IMR-90 (cell line): ENCODE measurements at regions not wholly inside any gene's neighbourhood (a gene's known extent, or its start where the extent isn't known, plus 50 kb on each side); places are given as distances from the start of the nearest gene placed in this dataset.

ENCODE experiments used
- ATAC-seq: fragments of 200-7000 bp; cut with Tn5 transposase; 2 replicates; pipeline ENCODE4 v1.9.1; 2020; ENCODE audit warnings: low read depth, mild to moderate bottlenecking, moderate library complexity
- BruUV-seq: library from RNA; stranded (reverse); fragments of 400-500 nt; replicated peaks from 2 replicates; lab custom pipeline; 2021; lab: Mats Ljungman, UMichigan
- CTCF ChIA-PET: fragments of 300-600 bp; formaldehyde crosslinking; extraction: SDS; loops from one replicate; lab custom pipeline; 2021; ENCODE audit warnings: antibody characterized with exemption; lab: Yijun Ruan, JAX
- POLR2A ChIA-PET: fragments of 300-600 bp; sonication (Branson Sonifier 250); formaldehyde crosslinking; loops from one replicate; lab custom pipeline; 2022; ENCODE audit warnings: antibody characterized with exemption; ENCODE audit not compliant: unreplicated experiment; lab: Charles Lee
- DNase-seq: peaks from one replicate; pipeline ENCODE4 v3.0.0; 2013
- H2AFZ ChIP-seq: replicated peaks from 2 replicates; pipeline ENCODE3; 2013; ENCODE audit warnings: low read length, mild to moderate bottlenecking; ENCODE audit not compliant: poor library complexity
- H2AK5ac ChIP-seq: 2 replicates; pipeline ENCODE4 v1.6.1; 2013; ENCODE audit warnings: low read depth, low read length, inconsistent platforms
- H2AK9ac ChIP-seq: replicated peaks from 2 replicates; pipeline ENCODE3; 2013; ENCODE audit warnings: mild to moderate bottlenecking, low read depth, low read length, moderate library complexity; ENCODE audit not compliant: poor library complexity
- H2BK120ac ChIP-seq: 2 replicates; pipeline ENCODE4 v1.6.1; 2013; ENCODE audit warnings: low read depth, low read length, inconsistent platforms
- H2BK15ac ChIP-seq: 3 replicates; pipeline ENCODE4 v1.6.1; 2013; ENCODE audit warnings: low read depth, low read length, inconsistent platforms
- H2BK20ac ChIP-seq: 2 replicates; pipeline ENCODE4 v1.6.1; 2013; ENCODE audit warnings: low read depth, mild to moderate bottlenecking, inconsistent platforms, low read length, moderate library complexity
- H2BK5ac ChIP-seq: 2 replicates; pipeline ENCODE4 v1.6.1; 2013; ENCODE audit warnings: mild to moderate bottlenecking, low read depth, low read length, inconsistent platforms; ENCODE audit not compliant: poor library complexity, severe bottlenecking
- H3K14ac ChIP-seq: replicated peaks from 2 replicates; pipeline ENCODE4 v1.6.1; 2013; ENCODE audit warnings: low read depth, low read length, inconsistent platforms
- H3K18ac ChIP-seq: 2 replicates; pipeline ENCODE4 v1.6.1; 2013; ENCODE audit warnings: low read depth, low read length, control low read depth
- H3K23ac ChIP-seq: 2 replicates; pipeline ENCODE4 v1.6.1; 2013; ENCODE audit warnings: low read depth, low read length, inconsistent platforms
- H3K27ac ChIP-seq: 2 replicates; pipeline ENCODE4 v1.5.1; 2013; ENCODE audit warnings: mild to moderate bottlenecking, control low read depth, low read length; ENCODE audit not compliant: insufficient read depth
- H3K27me3 ChIP-seq: 2 replicates; pipeline ENCODE4 v1.6.1; 2013; ENCODE audit warnings: low read length; ENCODE audit not compliant: control insufficient read depth, insufficient read depth
- H3K36me3 ChIP-seq: 2 replicates; pipeline ENCODE4 v1.6.1; 2013; ENCODE audit warnings: low read length, mixed read lengths; ENCODE audit not compliant: control insufficient read depth, insufficient read depth
- H3K4ac ChIP-seq: 2 replicates; pipeline ENCODE4 v1.6.1; 2013; ENCODE audit warnings: low read depth, low read length, inconsistent platforms
- H3K4me1 ChIP-seq: 2 replicates; pipeline ENCODE4 v1.6.1; 2013; ENCODE audit warnings: low read length, mixed read lengths; ENCODE audit not compliant: control insufficient read depth, insufficient read depth
- H3K4me2 ChIP-seq: 2 replicates; pipeline ENCODE4 v1.6.1; 2013; ENCODE audit warnings: low read depth, mild to moderate bottlenecking, control low read depth, low read length, moderate library complexity
- H3K4me3 ChIP-seq: 2 replicates; pipeline ENCODE4 v1.5.1; 2013; ENCODE audit warnings: low read depth, mild to moderate bottlenecking, control low read depth, low read length, moderate library complexity; ENCODE audit not compliant: insufficient read depth
- H3K56ac ChIP-seq: 2 replicates; pipeline ENCODE4 v1.6.1; 2013; ENCODE audit warnings: low read length, inconsistent platforms; ENCODE audit not compliant: insufficient read depth; ENCODE audit errors: extremely low read depth
- H3K79me1 ChIP-seq, 2 experiments: 2 replicates each; pipeline ENCODE4 v1.6.1; 2013; ENCODE audit warnings: low read length in 2 of 2, inconsistent platforms in 1 of 2, low read depth in 1 of 2
- H3K9ac ChIP-seq: 2 replicates; pipeline ENCODE4 v1.6.1; 2013; ENCODE audit warnings: low read depth, low read length, control low read depth
- H3K9me1 ChIP-seq: 2 replicates; pipeline ENCODE4 v1.6.1; 2013; ENCODE audit warnings: low read length, inconsistent platforms; ENCODE audit not compliant: insufficient read depth
- H3K9me3 ChIP-seq: 2 replicates; pipeline ENCODE4 v1.6.1; 2013; ENCODE audit warnings: low read length; ENCODE audit not compliant: control insufficient read depth, insufficient read depth
- H4K20me1 ChIP-seq: 2 replicates; pipeline ENCODE4 v1.6.1; 2013; ENCODE audit warnings: low read length, inconsistent platforms; ENCODE audit not compliant: insufficient read depth
- H4K5ac ChIP-seq: 2 replicates; pipeline ENCODE4 v1.6.1; 2013; ENCODE audit warnings: mild to moderate bottlenecking, low read depth, low read length, control low read depth
- H4K8ac ChIP-seq, 2 experiments: 2 replicates each; pipeline ENCODE4 v1.6.1; 2013; ENCODE audit warnings: low read depth in 2 of 2, low read length in 2 of 2, control low read depth in 1 of 2, inconsistent platforms in 1 of 2
- H4K91ac ChIP-seq: 2 replicates; pipeline ENCODE4 v1.6.1; 2013; ENCODE audit warnings: low read depth, low read length, inconsistent platforms; ENCODE audit not compliant: insufficient read depth
- BHLHE40 ChIP-seq: fragments of 150-350 bp; IDR thresholded peaks from 2 replicates; pipeline ENCODE4 v1.6.1; 2016; ENCODE audit warnings: mild to moderate bottlenecking, low read depth, low read length
- CEBPB ChIP-seq: IDR thresholded peaks from 2 replicates; pipeline ENCODE4 v1.6.1; 2012; ENCODE audit warnings: low read depth, low read length, improper control_type of control experiment
- CHD1 ChIP-seq: IDR thresholded peaks from 2 replicates; pipeline ENCODE4 v1.6.1; 2012; ENCODE audit warnings: low read depth, low read length, improper control_type of control experiment
- CTCF ChIP-seq: conservative IDR thresholded peaks from 2 replicates; pipeline ENCODE4 v1.5.1; 2012; ENCODE audit warnings: mild to moderate bottlenecking, low read depth, low read length, improper control_type of control experiment
- FOS ChIP-seq: fragments of 150-350 bp; IDR thresholded peaks from 2 replicates; pipeline ENCODE4 v1.6.1; 2016; ENCODE audit warnings: low read depth, low read length
- MAFK ChIP-seq: IDR thresholded peaks from 2 replicates; pipeline ENCODE4 v1.6.1; 2012; ENCODE audit warnings: low read depth, low read length, improper control_type of control experiment
- MAZ ChIP-seq: IDR thresholded peaks from 2 replicates; pipeline ENCODE4 v1.6.1; 2012; ENCODE audit warnings: low read depth, mild to moderate bottlenecking, low read length, improper control_type of control experiment, moderate library complexity, borderline replicate concordance
- MXI1 ChIP-seq: IDR thresholded peaks from 2 replicates; pipeline ENCODE4 v1.6.1; 2012; ENCODE audit warnings: low read depth, mild to moderate bottlenecking, low read length, moderate library complexity, borderline replicate concordance
- NFE2L2 ChIP-seq: fragments of 150-350 bp; IDR thresholded peaks from 2 replicates; pipeline ENCODE4 v1.6.1; 2016; ENCODE audit warnings: low read depth, mild to moderate bottlenecking, low read length
- POLR2A ChIP-seq: IDR thresholded peaks from 2 replicates; pipeline ENCODE4 v1.6.1; 2012; ENCODE audit warnings: mild to moderate bottlenecking, low read depth, low read length
- RCOR1 ChIP-seq: IDR thresholded peaks from 2 replicates; pipeline ENCODE4 v1.6.1; 2012; ENCODE audit warnings: mild to moderate bottlenecking, low read length, improper control_type of control experiment; ENCODE audit not compliant: insufficient replicate concordance
- SMC3 ChIP-seq: fragments of 150-350 bp; IDR thresholded peaks from 2 replicates; pipeline ENCODE4 v1.6.1; 2016; ENCODE audit warnings: low read depth, mild to moderate bottlenecking, antibody characterized with exemption, low read length, moderate library complexity
- WGBS, 2 experiments: methylation state at CpG; one replicate each; pipeline versions ENCODE4 v1.1.5 to v1.1.7; 2013; ENCODE audit warnings: missing lambda C conversion rate in 2 of 2; ENCODE audit not compliant: insufficient read length in 1 of 2; ENCODE audit errors: extremely low coverage in 2 of 2; 5-methylcytosine and 5-hydroxymethylcytosine counted together
- dilution Hi-C: fragments of 300-500 bp; cut with HindIII; formaldehyde crosslinking; loops from one replicate; pipeline ENCODE4 v1.14.3; 2018; ENCODE audit warnings: low sequenced_read_pairs; ENCODE audit not compliant: unreplicated experiment
- in situ Hi-C: fragments of 300-500 bp; cut with MboI; formaldehyde crosslinking; loops from 3 replicates; pipeline ENCODE4 v1.14.3; 2019; ENCODE audit warnings: low sequenced_read_pairs, inconsistent platforms, mixed read lengths
- intact Hi-C: fragments of 100-400 bp; cut with micrococcal nuclease; formaldehyde crosslinking; loops from 2 replicates; pipeline ENCODE4 v1.10.0; 2022

- no peak overlapping the region for H2BK15ac ChIP-seq
- H3K4me3 ChIP-seq: no peak overlapping the region
- no peak overlapping the region for H2AK9ac ChIP-seq
- CTCF ChIA-PET: interaction anchor here (1.1 to 1.4 kb wide), 2 partner anchors 31 to 153 kb away, joined by 3 to 5 read pairs; no protein-coding TSS in a partner anchor
- intact Hi-C loops (loop anchor here (5.0 to 10.0 kb wide), 2 partner anchors 351 to 513 kb away; no protein-coding TSS in a partner anchor), dilution Hi-C loops (no loop called here), in situ Hi-C loops (loop anchor here (10.0 kb wide), 2 partner anchors 277 to 513 kb away; no protein-coding TSS in a partner anchor)
- no peak overlapping the region for H3K23ac ChIP-seq
- H2AFZ ChIP-seq: no peak overlapping the region
- no peak overlapping the region for H4K8ac ChIP-seq
- H3K4ac ChIP-seq: no peak overlapping the region
- no CpG with 5 or more reads among the region's 2 CpGs for WGBS, 2 experiments
- POLR2A ChIA-PET: no interaction called here
- H3K27me3 ChIP-seq: no peaks in the 10 kb centered on the region
- H4K91ac ChIP-seq: no peak overlapping the region
- no peak overlapping the region for H3K14ac ChIP-seq
- H2BK20ac ChIP-seq: no peak overlapping the region
- H3K9ac ChIP-seq: no peak overlapping the region
- no peaks in the 10 kb centered on the region for H3K9me1 ChIP-seq
- no peak overlapping the region for H2BK5ac ChIP-seq
- no peak overlapping the region for H3K18ac ChIP-seq
- H4K5ac ChIP-seq: no peak overlapping the region
- no TSS peak for BruUV-seq
- no peaks in the 10 kb centered on the region for H4K20me1 ChIP-seq
- H3K9me3 ChIP-seq: no peaks in the 10 kb centered on the region
- H3K4me2 ChIP-seq: no peak overlapping the region
- no peaks in the 10 kb centered on the region for H3K79me1 ChIP-seq
- ATAC-seq (no peak), DNase-seq (no peak)
- TF ChIP-seq BHLHE40 (no peak), CTCF (no peak), SMC3 (no peak), MAZ (no peak), NFE2L2 (no peak), MXI1 (no peak), FOS (no peak), CHD1 (no peak), POLR2A (no peak), CEBPB (no peak), RCOR1 (no peak), MAFK (no peak)
- no peak overlapping the region for H2AK5ac ChIP-seq
- no peak overlapping the region for H3K27ac ChIP-seq
- H3K36me3 ChIP-seq: no peaks in the 10 kb centered on the region
- peaks cover 6% of the 10 kb centered on the region; the same call in 1 of the 2 replicates for H3K4me1 ChIP-seq
- H3K56ac ChIP-seq: no peak overlapping the region
- H2BK120ac ChIP-seq: no peak overlapping the region
Observed at GRCh38 chr3:69441732-69442131, 55.8 kb upstream of the FRMD4B start.
